ENCODE measurements at regions not wholly inside any gene's neighbourhood (a gene's known extent, or its start where the extent isn't known, plus 50 kb on each side); places are given as distances from the start of the nearest gene placed in this dataset.

DNA sequence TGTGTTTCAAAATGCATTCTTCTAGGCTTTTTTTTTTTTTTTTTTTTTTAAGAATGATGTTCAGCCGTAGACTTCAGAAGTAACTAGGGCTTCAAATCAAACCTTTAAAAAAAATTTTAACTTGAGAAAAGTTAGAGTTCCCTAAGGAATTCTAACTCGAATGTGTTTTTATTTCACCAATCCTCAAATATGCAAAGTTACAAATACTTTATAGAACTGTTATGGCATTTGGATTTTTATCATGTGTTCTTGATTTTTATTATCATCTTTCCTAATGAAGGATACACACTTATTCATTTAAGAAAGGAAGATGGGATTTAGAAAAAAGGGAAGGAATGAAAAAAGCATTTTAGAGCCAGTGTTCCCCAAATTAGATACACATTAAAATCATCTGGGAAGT lies 200.6 kb upstream of the LDB2 start:
- H3K4me3 ChIP-seq (ENCODE audit: low read depth, low read length): no peak overlapping the region
- TF ChIP-seq, protein P1, sequence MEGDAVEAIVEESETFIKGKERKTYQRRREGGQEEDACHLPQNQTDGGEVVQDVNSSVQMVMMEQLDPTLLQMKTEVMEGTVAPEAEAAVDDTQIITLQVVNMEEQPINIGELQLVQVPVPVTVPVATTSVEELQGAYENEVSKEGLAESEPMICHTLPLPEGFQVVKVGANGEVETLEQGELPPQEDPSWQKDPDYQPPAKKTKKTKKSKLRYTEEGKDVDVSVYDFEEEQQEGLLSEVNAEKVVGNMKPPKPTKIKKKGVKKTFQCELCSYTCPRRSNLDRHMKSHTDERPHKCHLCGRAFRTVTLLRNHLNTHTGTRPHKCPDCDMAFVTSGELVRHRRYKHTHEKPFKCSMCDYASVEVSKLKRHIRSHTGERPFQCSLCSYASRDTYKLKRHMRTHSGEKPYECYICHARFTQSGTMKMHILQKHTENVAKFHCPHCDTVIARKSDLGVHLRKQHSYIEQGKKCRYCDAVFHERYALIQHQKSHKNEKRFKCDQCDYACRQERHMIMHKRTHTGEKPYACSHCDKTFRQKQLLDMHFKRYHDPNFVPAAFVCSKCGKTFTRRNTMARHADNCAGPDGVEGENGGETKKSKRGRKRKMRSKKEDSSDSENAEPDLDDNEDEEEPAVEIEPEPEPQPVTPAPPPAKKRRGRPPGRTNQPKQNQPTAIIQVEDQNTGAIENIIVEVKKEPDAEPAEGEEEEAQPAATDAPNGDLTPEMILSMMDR (IDR thresholded peaks at IDR 0.05; ENCODE audit: insufficient read depth, low read depth, low read length, missing control alignments): no peak
- DNase-seq (ENCODE audit: low read depth): no peak

DNA sequence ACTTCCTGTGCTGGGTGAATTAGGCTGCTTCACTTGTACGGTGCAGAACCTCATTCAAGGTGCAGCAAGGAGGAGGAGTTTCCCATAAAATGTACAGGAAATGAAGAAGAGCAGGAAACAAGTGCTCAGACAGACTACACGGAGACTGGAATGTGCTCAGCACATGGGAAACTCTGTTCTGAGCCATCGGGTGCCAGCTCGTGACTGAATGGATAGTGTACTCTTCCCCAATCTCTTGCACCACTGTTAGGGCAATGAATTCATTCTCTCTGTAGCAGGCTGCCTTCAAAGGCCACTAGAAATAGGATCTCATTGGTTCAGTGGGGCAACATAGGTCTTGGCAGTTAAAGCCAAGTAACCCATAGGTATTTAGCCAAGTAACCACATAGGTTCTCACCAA lies 200.0 kb upstream of the LDB2 start:
- TF ChIP-seq, protein P1 (IDR thresholded peaks at IDR 0.05; ENCODE audit: insufficient read depth, low read depth, low read length, missing control alignments): no peak
- DNase-seq (ENCODE audit: low read depth): no peak
- H3K4me3 ChIP-seq (ENCODE audit: low read depth, low read length): no peak overlapping the region

DNA sequence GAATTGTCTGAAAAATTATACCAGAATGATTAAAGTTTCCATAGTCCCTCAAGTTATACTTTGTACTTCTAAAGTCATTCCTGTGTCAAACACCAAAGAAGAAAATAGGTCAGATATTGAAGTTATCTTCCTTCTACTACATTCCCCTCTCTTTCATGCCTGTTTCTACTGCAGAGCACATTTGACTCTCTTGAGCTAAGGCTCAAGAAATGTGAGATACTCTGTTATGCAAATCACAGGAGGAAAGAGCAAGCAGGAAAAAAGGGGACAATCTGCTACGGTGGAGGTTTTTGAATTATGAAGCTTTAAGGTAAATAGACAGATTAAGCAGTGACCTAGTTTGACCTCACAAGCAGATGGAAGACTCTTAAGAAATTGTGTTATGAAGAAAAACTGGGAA lies 198.9 kb upstream of the LDB2 start:
- no peak for DNase-seq (ENCODE audit: low read depth)
- TF ChIP-seq, protein P1 (IDR thresholded peaks at IDR 0.05; ENCODE audit: insufficient read depth, low read depth, low read length, missing control alignments): no peak
- no peak overlapping the region for H3K4me3 ChIP-seq (ENCODE audit: low read depth, low read length)

DNA sequence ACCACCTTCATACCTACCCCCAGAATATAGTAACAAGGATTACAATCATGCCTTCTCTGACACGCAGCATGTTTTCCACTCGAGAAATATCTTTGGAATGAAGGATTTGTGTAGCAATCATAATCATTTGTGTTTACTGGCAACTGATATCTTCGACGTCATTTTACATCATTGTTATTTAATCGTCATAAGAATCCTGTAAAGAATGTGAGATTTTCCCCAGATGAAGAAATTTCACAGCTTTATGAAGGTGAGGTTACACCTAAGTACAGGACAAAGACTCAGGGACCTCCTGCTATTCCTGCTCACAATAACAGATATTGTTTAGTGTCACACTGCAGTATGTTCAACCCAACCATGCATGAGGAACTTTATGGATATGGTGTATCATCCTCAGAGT lies 198.2 kb upstream of the LDB2 start:
- no peak overlapping the region for H3K4me3 ChIP-seq (ENCODE audit: low read depth, low read length)
- DNase-seq (ENCODE audit: low read depth): no peak
- TF ChIP-seq, protein P1 (IDR thresholded peaks at IDR 0.05; ENCODE audit: insufficient read depth, low read depth, low read length, missing control alignments): no peak

DNA sequence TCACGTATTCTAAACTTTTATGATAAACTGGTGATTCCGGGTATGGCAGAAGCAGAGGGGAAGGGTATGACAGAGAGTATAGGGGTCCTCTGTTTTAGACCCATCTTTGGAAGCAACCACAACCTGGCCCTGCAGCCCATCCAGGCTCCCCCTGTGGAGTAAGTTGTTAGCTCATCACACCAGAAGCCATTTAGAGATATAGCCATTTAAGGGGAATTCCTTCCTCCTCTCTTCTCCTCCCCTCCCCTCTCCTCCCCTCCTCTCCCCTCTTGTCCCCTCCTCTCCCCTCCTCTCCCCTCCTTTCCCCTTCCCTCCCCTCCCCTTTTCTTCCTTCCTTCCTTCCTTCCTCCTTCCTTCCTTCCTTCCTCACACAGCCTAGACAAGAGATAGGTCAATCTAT lies 197.3 kb upstream of the LDB2 start:
- DNase-seq (ENCODE audit: low read depth): no peak
- no peak overlapping the region for H3K4me3 ChIP-seq (ENCODE audit: low read depth, low read length)
- TF ChIP-seq, protein P1 (IDR thresholded peaks at IDR 0.05; ENCODE audit: insufficient read depth, low read depth, low read length, missing control alignments): no peak

DNA sequence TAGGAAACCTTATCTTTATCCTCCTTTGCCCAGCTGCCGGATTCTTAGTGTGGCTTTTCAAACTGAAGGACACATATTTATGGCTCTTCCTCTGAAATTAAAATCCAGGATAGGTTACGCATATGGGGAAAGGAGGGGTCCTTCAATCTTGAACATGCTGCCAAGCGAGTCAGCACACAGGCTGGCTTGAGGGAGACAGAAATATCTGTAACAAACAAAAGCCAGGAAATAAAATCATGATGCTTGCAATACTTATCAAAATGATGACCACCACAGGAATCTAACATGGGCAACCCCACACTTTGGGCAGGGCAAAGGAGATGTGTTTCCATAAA lies 196.4 kb upstream of the LDB2 start:
- H3K4me3 ChIP-seq (ENCODE audit: low read depth, low read length): no peak overlapping the region
- TF ChIP-seq, protein P1 (IDR thresholded peaks at IDR 0.05; ENCODE audit: insufficient read depth, low read depth, low read length, missing control alignments): no peak

DNA sequence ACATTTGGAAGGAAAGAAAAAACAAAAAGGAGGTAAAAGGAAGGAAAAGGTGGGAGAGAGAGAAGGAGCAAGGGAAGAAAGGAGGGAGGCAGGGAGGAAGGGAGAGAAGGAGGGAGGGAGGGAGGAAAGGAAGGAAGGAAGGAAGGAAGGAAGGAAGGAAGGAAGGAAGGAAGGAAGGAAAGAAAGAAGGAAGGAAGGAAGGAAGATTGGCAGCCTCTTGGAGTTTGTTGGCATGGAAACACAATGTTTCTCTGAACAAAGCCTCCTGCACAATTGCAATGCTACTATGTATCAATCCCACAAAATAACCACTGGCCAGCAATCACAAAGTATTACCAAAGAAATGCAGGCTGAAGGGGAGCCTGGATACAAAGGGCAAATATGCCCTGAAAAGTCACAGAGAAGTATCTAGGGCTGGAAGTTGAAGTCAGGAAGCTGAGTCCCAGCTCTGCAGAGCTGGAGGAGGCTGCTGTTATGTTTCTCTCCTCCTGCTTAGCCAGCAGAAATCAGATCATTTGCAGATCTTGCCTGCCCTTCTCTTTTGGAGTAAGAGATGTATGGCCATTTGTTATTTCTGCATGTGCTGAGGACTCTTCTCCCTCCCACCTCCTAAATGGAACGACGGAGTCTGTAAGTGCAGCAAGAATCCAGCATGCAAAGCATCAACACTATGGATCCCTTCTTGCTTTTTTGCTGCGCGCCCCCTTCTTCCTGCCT lies 195.9 kb upstream of the LDB2 start:
- H3K4me3 ChIP-seq (ENCODE audit: low read depth, low read length): no peak overlapping the region
- TF ChIP-seq, protein P1 (IDR thresholded peaks at IDR 0.05; ENCODE audit: insufficient read depth, low read depth, low read length, missing control alignments): no peak
- no peak for DNase-seq (ENCODE audit: low read depth)

More for the DNA sequence above, 196.4 kb upstream of the LDB2 start:
- DNase-seq (ENCODE audit: low read depth): no peak
